Breast epithelium (tissue), 3 donors: ENCODE measurements at regions not wholly inside any gene's neighbourhood (a gene's known extent, or its start where the extent isn't known, plus 50 kb on each side); places are given as distances from the start of the nearest gene placed in this dataset.

ENCODE experiments used
- CTCF ChIP-seq, 3 donors: fragments of 450-650 bp; IDR thresholded peaks; one replicate each; pipeline ENCODE4 v1.5.1; 2016 to 2017; ENCODE audit warnings: antibody characterized with exemption in 3 of 3, mild to moderate bottlenecking in 3 of 3, moderate library complexity in 3 of 3
- POLR2A ChIP-seq: fragments of 450-650 bp; IDR thresholded peaks from one replicate; pipeline ENCODE4 v1.6.1; 2016; ENCODE audit warnings: antibody characterized with exemption, mild to moderate bottlenecking, moderate library complexity

- TF ChIP-seq CTCF (IDR thresholded peaks at IDR 0.05): no peak
- no peak for TF ChIP-seq POLR2A
Observed at GRCh38 chr15:39156646-39157250, 424.1 kb upstream of the THBS1 start.
